ENCODE measurements at regions not wholly inside any gene's neighbourhood (a gene's known extent, or its start where the extent isn't known, plus 50 kb on each side); places are given as distances from the start of the nearest gene placed in this dataset.

GRCh38 chr3:28598165-28598564, 249.5 kb upstream of the AZI2 start:
- no peak for TF ChIP-seq CTCF (conservative IDR thresholded peaks at IDR 0.05; ENCODE audit: low read length)
- TF ChIP-seq EZH2phosphoT487 (IDR thresholded peaks at IDR 0.05; ENCODE audit: borderline replicate concordance, low read depth, low read length), result no peak

Data from OCI-LY7 (cell line).